ENCODE measurements at regions not wholly inside any gene's neighbourhood (a gene's known extent, or its start where the extent isn't known, plus 50 kb on each side); places are given as distances from the start of the nearest gene placed in this dataset.

GRCh38 chr10:55033061-55033460, 232.0 kb upstream of the PCDH15 start:
- no peak for TF ChIP-seq CTCF (IDR thresholded peaks at IDR 0.05; ENCODE audit: insufficient read depth, low read length)
- no peak for TF ChIP-seq SPI1 (IDR thresholded peaks at IDR 0.05; ENCODE audit: borderline replicate concordance, low read depth)

Measured in HL-60 (cell line).